Stimulated activated CD4-positive, alpha-beta T cell treated with anti-CD3 and anti-CD28 coated beads, Interleukin-15, amount 100 ng/mL, for 24 hours (primary cell): ENCODE measurements at regions not wholly inside any gene's neighbourhood (a gene's known extent, or its start where the extent isn't known, plus 50 kb on each side); places are given as distances from the start of the nearest gene placed in this dataset.

ENCODE experiments used
- DNase-seq: peaks from one replicate; pipeline ENCODE4 v3.0.0-alpha.2; 2020

- DNase-seq: no peak
Measured at GRCh38 chr6:119565893-119566292, 216.3 kb upstream of the MAN1A1 start.

GRCh38 chr6:119562168-119562567 lies 212.6 kb upstream of the MAN1A1 start:
- DNase-seq: no peak

- DNase-seq: no peak
Measured at GRCh38 chr6:119559586-119559985, 210.0 kb upstream of the MAN1A1 start.

- DNase-seq: no peak
Measured at GRCh38 chr6:119557239-119557638, 207.7 kb upstream of the MAN1A1 start.

- no peak for DNase-seq
Measured at GRCh38 chr6:119552021-119552420, 202.5 kb upstream of the MAN1A1 start.

- no peak for DNase-seq
Measured at GRCh38 chr6:119547024-119547423, 197.5 kb upstream of the MAN1A1 start.

- DNase-seq: no peak
Measured at GRCh38 chr6:119545245-119545644, 195.7 kb upstream of the MAN1A1 start.

GRCh38 chr6:119544325-119545175 lies 195.0 kb upstream of the MAN1A1 start:
- DNase-seq: no peak

- no peak for DNase-seq
Measured at GRCh38 chr6:119543332-119543731, 193.8 kb upstream of the MAN1A1 start.

- DNase-seq: no peak
Measured at GRCh38 chr6:119542037-119542436, 192.5 kb upstream of the MAN1A1 start.

GRCh38 chr6:119541132-119541905 lies 191.8 kb upstream of the MAN1A1 start:
- no peak for DNase-seq

GRCh38 chr6:119540417-119540816 lies 190.9 kb upstream of the MAN1A1 start:
- DNase-seq: no peak

- DNase-seq: no peak
Measured at GRCh38 chr6:119539066-119539746, 189.6 kb upstream of the MAN1A1 start.

GRCh38 chr6:119536666-119537065 lies 187.1 kb upstream of the MAN1A1 start:
- no peak for DNase-seq

GRCh38 chr6:119535332-119535731 lies 185.8 kb upstream of the MAN1A1 start:
- no peak for DNase-seq

GRCh38 chr6:119533603-119534279 lies 184.2 kb upstream of the MAN1A1 start:
- no peak for DNase-seq

- no peak for DNase-seq
Measured at GRCh38 chr6:119527231-119527578, 177.6 kb upstream of the MAN1A1 start.

GRCh38 chr6:119526561-119527230 lies 177.1 kb upstream of the MAN1A1 start:
- DNase-seq: no peak

- no peak for DNase-seq
Measured at GRCh38 chr6:119524410-119524809, 174.8 kb upstream of the MAN1A1 start.

- DNase-seq: no peak
Measured at GRCh38 chr6:119523556-119523955, 174.0 kb upstream of the MAN1A1 start.

GRCh38 chr6:119521251-119521650 lies 171.7 kb upstream of the MAN1A1 start:
- no peak for DNase-seq

- no peak for DNase-seq
Measured at GRCh38 chr6:119517428-119517827, 167.9 kb upstream of the MAN1A1 start.

- DNase-seq: no peak
Measured at GRCh38 chr6:119514345-119514744, 164.8 kb upstream of the MAN1A1 start.
